ENCODE measurements at regions not wholly inside any gene's neighbourhood (a gene's known extent, or its start where the extent isn't known, plus 50 kb on each side); places are given as distances from the start of the nearest gene placed in this dataset.

DNA sequence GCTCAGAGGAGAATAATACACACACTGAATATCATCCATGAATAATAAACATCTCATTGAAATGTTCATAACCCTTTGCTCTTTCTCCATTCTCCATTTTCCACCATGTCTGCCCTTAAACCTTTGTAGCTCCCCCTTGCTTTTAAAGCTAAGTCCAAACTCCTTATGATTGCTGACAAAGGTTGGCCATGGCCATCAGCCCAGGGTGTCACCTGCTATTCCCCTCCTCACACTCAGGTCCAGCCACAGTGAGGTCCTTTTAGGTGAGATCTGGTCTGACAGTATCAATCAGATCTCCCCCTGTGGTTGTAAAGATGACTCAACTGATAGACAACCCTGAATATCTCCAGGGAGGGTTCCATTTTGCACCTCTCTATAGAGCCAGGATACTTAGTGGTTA, 181.5 kb upstream of the PDE1C start:
- ATAC-seq (no peak), DNase-seq (no peak)
- H3K4me1 Mint-ChIP-seq: no peaks in the 10 kb centered on the region
- intact Hi-C loops (cut with micrococcal nuclease): no loop called here
- no peak overlapping the region for H3K27ac Mint-ChIP-seq
- H3K4me3 ChIP-seq (ENCODE audit: low read length): no peak overlapping the region
- peaks cover 0 to 17% (median 12%) of the 10 kb centered on the region in 5 donors for H3K27me3 Mint-ChIP-seq
- no peaks in the 10 kb centered on the region for H3K4me1 ChIP-seq (ENCODE audit: control insufficient read depth in 2 of 2, insufficient read depth in 2 of 2, low read length in 2 of 2)
- H3K36me3 Mint-ChIP-seq: no peaks in the 10 kb centered on the region
- CTCF ChIA-PET: no interaction called here
- no peaks in the 10 kb centered on the region for H3K9me3 ChIP-seq (ENCODE audit: control insufficient read depth in 2 of 3, low read length in 3 of 3)
- H3K9me3 Mint-ChIP-seq: peaks cover 0 to 2% (median 0%) of the 10 kb centered on the region in 11 donors
- H3K36me3 ChIP-seq (ENCODE audit: control insufficient read depth in 2 of 3, insufficient read depth in 3 of 3, low read length in 3 of 3): no peaks in the 10 kb centered on the region
- H3K4me3 Mint-ChIP-seq: no peak overlapping the region
- POLR2A ChIA-PET: no interaction called here
- H3K27me3 ChIP-seq (ENCODE audit: control insufficient read depth in 2 of 2, insufficient read depth in 2 of 2, low read length in 2 of 2): no peaks in the 10 kb centered on the region
- no peak overlapping the region for H3K27ac ChIP-seq (ENCODE audit: low read depth, low read length)

- H3K4me3 Mint-ChIP-seq: no peak overlapping the region
- H3K36me3 Mint-ChIP-seq: no peaks in the 10 kb centered on the region
- Histone ChIP-seq H3K4me1 (ENCODE audit: control insufficient read depth in 2 of 2, insufficient read depth in 2 of 2, low read length in 2 of 2) (no peaks in the 10 kb centered on the region), H3K27ac (ENCODE audit: low read depth, low read length) (no peak overlapping the region), H3K9me3 (ENCODE audit: control insufficient read depth in 2 of 3, low read length in 3 of 3) (no peaks in the 10 kb centered on the region), H3K4me3 (ENCODE audit: low read length) (no peak overlapping the region), H3K36me3 (ENCODE audit: control insufficient read depth in 2 of 3, insufficient read depth in 3 of 3, low read length in 3 of 3) (no peaks in the 10 kb centered on the region), H3K27me3 (ENCODE audit: control insufficient read depth in 2 of 2, insufficient read depth in 2 of 2, low read length in 2 of 2) (no peaks in the 10 kb centered on the region)
- intact Hi-C loops (cut with micrococcal nuclease): no loop called here
- peaks cover 0 to 17% (median 12%) of the 10 kb centered on the region in 5 donors for H3K27me3 Mint-ChIP-seq
- H3K27ac Mint-ChIP-seq: no peak overlapping the region
- ATAC-seq (no peak), DNase-seq (no peak)
- POLR2A ChIA-PET: no interaction called here
- CTCF ChIA-PET: no interaction called here
- peaks cover 0 to 2% (median 0%) of the 10 kb centered on the region in 11 donors for H3K9me3 Mint-ChIP-seq
- H3K4me1 Mint-ChIP-seq: no peaks in the 10 kb centered on the region
Observed at GRCh38 chr7:32250471-32251260, 180.5 kb upstream of the PDE1C start.

DNA sequence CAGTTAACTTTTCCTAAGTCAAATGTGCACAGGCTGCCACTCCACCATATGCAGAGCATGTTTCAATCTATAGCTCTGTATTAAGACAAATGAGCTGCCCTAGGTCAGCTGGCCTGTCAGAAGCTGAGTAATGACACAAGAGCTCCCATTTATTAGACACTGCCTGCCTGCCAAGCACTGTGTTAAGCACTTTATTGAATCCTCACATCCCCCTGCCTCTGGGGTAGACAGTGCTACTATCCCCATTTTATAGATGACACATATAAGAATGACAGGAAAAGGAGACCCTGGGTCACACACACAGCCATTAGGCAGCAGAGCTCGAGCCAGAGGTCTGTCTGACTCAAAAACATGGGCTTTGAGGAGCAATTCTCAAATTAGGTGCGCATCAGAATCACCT, 179.8 kb upstream of the PDE1C start:
- H3K9me3 Mint-ChIP-seq: peaks cover 0 to 2% (median 0%) of the 10 kb centered on the region in 11 donors
- Histone ChIP-seq H3K36me3 (ENCODE audit: control insufficient read depth in 2 of 3, insufficient read depth in 3 of 3, low read length in 3 of 3) (no peaks in the 10 kb centered on the region), H3K4me1 (ENCODE audit: control insufficient read depth in 2 of 2, insufficient read depth in 2 of 2, low read length in 2 of 2) (no peaks in the 10 kb centered on the region), H3K27me3 (ENCODE audit: control insufficient read depth in 2 of 2, insufficient read depth in 2 of 2, low read length in 2 of 2) (no peaks in the 10 kb centered on the region), H3K4me3 (ENCODE audit: low read length) (no peak overlapping the region), H3K9me3 (ENCODE audit: control insufficient read depth in 2 of 3, low read length in 3 of 3) (no peaks in the 10 kb centered on the region), H3K27ac (ENCODE audit: low read depth, low read length) (no peak overlapping the region)
- no peak overlapping the region for H3K27ac Mint-ChIP-seq
- POLR2A ChIA-PET: no interaction called here
- peaks cover 0 to 17% (median 12%) of the 10 kb centered on the region in 5 donors for H3K27me3 Mint-ChIP-seq
- H3K36me3 Mint-ChIP-seq: no peaks in the 10 kb centered on the region
- intact Hi-C loops (cut with micrococcal nuclease): no loop called here
- DNase-seq (no peak), ATAC-seq (no peak)
- no peaks in the 10 kb centered on the region for H3K4me1 Mint-ChIP-seq
- H3K4me3 Mint-ChIP-seq: no peak overlapping the region
- CTCF ChIA-PET: no interaction called here

GRCh38 chr7:32248522-32248921, 178.3 kb upstream of the PDE1C start:
- H3K36me3 ChIP-seq (ENCODE audit: control insufficient read depth in 2 of 3, insufficient read depth in 3 of 3, low read length in 3 of 3): no peaks in the 10 kb centered on the region
- no peaks in the 10 kb centered on the region for H3K36me3 Mint-ChIP-seq
- ATAC-seq (no peak), DNase-seq (no peak)
- CTCF ChIA-PET: no interaction called here
- H3K4me3 Mint-ChIP-seq: no peak overlapping the region
- no peaks in the 10 kb centered on the region for H3K4me1 Mint-ChIP-seq
- no peaks in the 10 kb centered on the region for H3K9me3 ChIP-seq (ENCODE audit: control insufficient read depth in 2 of 3, low read length in 3 of 3)
- POLR2A ChIA-PET: no interaction called here
- H3K27me3 ChIP-seq (ENCODE audit: control insufficient read depth in 2 of 2, insufficient read depth in 2 of 2, low read length in 2 of 2): no peaks in the 10 kb centered on the region
- H3K9me3 Mint-ChIP-seq: peaks cover 0 to 2% (median 0%) of the 10 kb centered on the region in 11 donors
- H3K27ac ChIP-seq (ENCODE audit: low read depth, low read length): no peak overlapping the region
- no peak overlapping the region for H3K4me3 ChIP-seq (ENCODE audit: low read length)
- intact Hi-C loops (cut with micrococcal nuclease): no loop called here
- H3K4me1 ChIP-seq (ENCODE audit: control insufficient read depth in 2 of 2, insufficient read depth in 2 of 2, low read length in 2 of 2): no peaks in the 10 kb centered on the region
- H3K27me3 Mint-ChIP-seq: peaks cover 0 to 17% (median 12%) of the 10 kb centered on the region in 5 donors
- H3K27ac Mint-ChIP-seq: no peak overlapping the region

GRCh38 chr7:32244806-32245345, 174.7 kb upstream of the PDE1C start:
- ChIA-PET CTCF (no interaction called here), POLR2A (no interaction called here)
- no peak overlapping the region for H3K27ac Mint-ChIP-seq
- no peaks in the 10 kb centered on the region for H3K36me3 ChIP-seq (ENCODE audit: control insufficient read depth in 2 of 3, insufficient read depth in 3 of 3, low read length in 3 of 3)
- no peak overlapping the region for H3K27ac ChIP-seq (ENCODE audit: low read depth, low read length)
- ATAC-seq (no peak), DNase-seq (no peak)
- H3K4me3 ChIP-seq (ENCODE audit: low read length): no peak overlapping the region
- H3K36me3 Mint-ChIP-seq: no peaks in the 10 kb centered on the region
- no peaks in the 10 kb centered on the region for H3K9me3 ChIP-seq (ENCODE audit: control insufficient read depth in 2 of 3, low read length in 3 of 3)
- H3K9me3 Mint-ChIP-seq: peaks cover 0 to 2% (median 0%) of the 10 kb centered on the region in 11 donors
- no peaks in the 10 kb centered on the region for H3K27me3 ChIP-seq (ENCODE audit: control insufficient read depth in 2 of 2, insufficient read depth in 2 of 2, low read length in 2 of 2)
- intact Hi-C loops (cut with micrococcal nuclease): no loop called here
- H3K4me1 Mint-ChIP-seq: no peaks in the 10 kb centered on the region
- no peaks in the 10 kb centered on the region for H3K4me1 ChIP-seq (ENCODE audit: control insufficient read depth in 2 of 2, insufficient read depth in 2 of 2, low read length in 2 of 2)
- H3K4me3 Mint-ChIP-seq: no peak overlapping the region
- peaks cover 0 to 5% (median 0%) of the 10 kb centered on the region in 5 donors for H3K27me3 Mint-ChIP-seq

DNA sequence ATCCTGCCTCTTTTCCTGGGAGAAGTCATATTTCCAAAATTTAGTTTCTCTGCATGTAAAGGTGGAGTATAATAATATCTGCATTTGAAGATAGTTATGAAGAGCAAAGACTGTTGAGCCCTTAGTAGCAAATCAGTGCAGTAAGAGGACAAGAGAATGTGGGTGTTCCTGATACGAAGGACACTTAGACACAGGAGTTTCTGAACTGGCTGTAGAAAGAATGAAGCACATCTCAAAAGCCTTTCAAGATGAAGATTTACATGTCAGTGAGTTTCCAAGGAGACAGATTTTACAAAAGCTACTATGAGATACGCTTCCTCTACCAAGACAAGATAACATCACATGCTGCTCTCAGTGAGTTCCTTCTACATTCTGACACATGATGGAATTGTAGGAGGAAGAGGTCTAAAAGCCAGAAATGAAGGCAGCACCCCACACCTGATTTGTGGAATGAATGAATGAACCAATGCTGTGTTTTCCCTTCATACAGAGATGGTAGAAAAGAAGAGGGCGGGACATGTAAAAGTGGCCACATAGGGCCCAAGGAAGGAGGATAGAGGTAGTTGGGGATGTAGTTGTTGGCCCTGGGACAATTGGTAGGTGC, 173.6 kb upstream of the PDE1C start:
- DNase-seq (no peak), ATAC-seq (no peak)
- POLR2A ChIA-PET: no interaction called here
- Histone ChIP-seq H3K4me3 (ENCODE audit: low read length) (no peak overlapping the region), H3K9me3 (ENCODE audit: control insufficient read depth in 2 of 3, low read length in 3 of 3) (no peaks in the 10 kb centered on the region), H3K36me3 (ENCODE audit: control insufficient read depth in 2 of 3, insufficient read depth in 3 of 3, low read length in 3 of 3) (no peaks in the 10 kb centered on the region), H3K27ac (ENCODE audit: low read depth, low read length) (no peak overlapping the region), H3K27me3 (ENCODE audit: control insufficient read depth in 2 of 2, insufficient read depth in 2 of 2, low read length in 2 of 2) (no peaks in the 10 kb centered on the region), H3K4me1 (ENCODE audit: control insufficient read depth in 2 of 2, insufficient read depth in 2 of 2, low read length in 2 of 2) (no peaks in the 10 kb centered on the region)
- CTCF ChIA-PET: no interaction called here
- no peak overlapping the region for H3K4me3 Mint-ChIP-seq
- intact Hi-C loops (cut with micrococcal nuclease): no loop called here
- no peaks in the 10 kb centered on the region for H3K36me3 Mint-ChIP-seq
- H3K27me3 Mint-ChIP-seq: peaks cover 0 to 4% (median 0%) of the 10 kb centered on the region in 5 donors
- H3K4me1 Mint-ChIP-seq: no peaks in the 10 kb centered on the region
- H3K27ac Mint-ChIP-seq: no peak overlapping the region
- H3K9me3 Mint-ChIP-seq: peaks cover 0 to 2% (median 0%) of the 10 kb centered on the region in 11 donors

- H3K4me3 ChIP-seq (ENCODE audit: low read length): no peak overlapping the region
- Mint-ChIP-seq H3K9me3 (peaks cover 0 to 3% (median 0%) of the 10 kb centered on the region in 11 donors), H3K27me3 (peaks cover 0 to 4% (median 0%) of the 10 kb centered on the region in 5 donors), H3K4me1 (no peaks in the 10 kb centered on the region), H3K4me3 (no peak overlapping the region), H3K36me3 (no peaks in the 10 kb centered on the region), H3K27ac (no peak overlapping the region)
- H3K36me3 ChIP-seq (ENCODE audit: control insufficient read depth in 2 of 3, insufficient read depth in 3 of 3, low read length in 3 of 3): no peaks in the 10 kb centered on the region
- ChIA-PET POLR2A (no interaction called here), CTCF (no interaction called here)
- H3K27ac ChIP-seq (ENCODE audit: low read depth, low read length): no peak overlapping the region
- ATAC-seq (no peak), DNase-seq (no peak)
- intact Hi-C loops (cut with micrococcal nuclease): no loop called here
- H3K27me3 ChIP-seq (ENCODE audit: control insufficient read depth in 2 of 2, insufficient read depth in 2 of 2, low read length in 2 of 2): no peaks in the 10 kb centered on the region
- no peaks in the 10 kb centered on the region for H3K4me1 ChIP-seq (ENCODE audit: control insufficient read depth in 2 of 2, insufficient read depth in 2 of 2, low read length in 2 of 2)
- H3K9me3 ChIP-seq (ENCODE audit: control insufficient read depth in 2 of 3, low read length in 3 of 3): no peaks in the 10 kb centered on the region
Observed at GRCh38 chr7:32242436-32242835, 172.2 kb upstream of the PDE1C start.

Measured in naive thymus-derived CD4-positive, alpha-beta T cell (primary cell).